HepG2 (cell line): ENCODE measurements at regions not wholly inside any gene's neighbourhood (a gene's known extent, or its start where the extent isn't known, plus 50 kb on each side); places are given as distances from the start of the nearest gene placed in this dataset.

Experiments used
- ATAC-seq: fragments of 200-7000 bp; cut with Tn5 transposase; 3 replicates; pipeline ENCODE4 v1.9.1; 2020; ENCODE audit warnings: mild to moderate bottlenecking, moderate library complexity
- BruUV-seq: library from RNA; stranded (reverse); fragments of 400-500 nt; replicated peaks from 2 replicates; lab custom pipeline; 2021; lab: Mats Ljungman, UMichigan
- CTCF ChIA-PET: fragments of 300-600 bp; formaldehyde crosslinking; extraction: SDS; loops from one replicate; lab custom pipeline; 2021; ENCODE audit warnings: low total read pairs, inconsistent platforms, low intra/inter-chr PET ratio; lab: Yijun Ruan, JAX
- POLR2A ChIA-PET: fragments of 350-600 bp; sonication (Branson Sonifier 250); formaldehyde crosslinking; loops from one replicate; lab custom pipeline; 2020; ENCODE audit warnings: antibody characterized with exemption, inconsistent platforms; lab: Yijun Ruan, JAX
- DNase-seq: peaks from one replicate; pipeline ENCODE4 v3.0.0-alpha.2; 2015; ENCODE audit warnings: low spot score
- FAIRE-seq: peaks from 3 replicates; lab custom pipeline; 2011; peaks lifted over from hg19 to GRCh38; lab: Jason Lieb, UNC
- H2AFZ ChIP-seq: one replicate; pipeline ENCODE4 v1.6.1; 2011; ENCODE audit warnings: low read length, inconsistent platforms
- H3K27ac ChIP-seq: fragments of 300-600 bp; 3 replicates; pipeline ENCODE4 v1.8.0; 2011; ENCODE audit warnings: mixed run types, mild to moderate bottlenecking, mixed read lengths, low read length, inconsistent platforms; ENCODE audit not compliant: insufficient read depth; ENCODE audit errors: extremely low read length
- H3K27me3 ChIP-seq, 2 experiments: fragments of 200-600 bp in 1 of 2; 2 replicates in 1 of 2; 3 replicates in 1 of 2; pipeline versions ENCODE4 v1.6.0 to v1.8.0; 2011; ENCODE audit warnings: low read length in 2 of 2, mild to moderate bottlenecking in 2 of 2, moderate library complexity in 2 of 2, inconsistent platforms in 1 of 2; ENCODE audit not compliant: insufficient read depth in 2 of 2, control insufficient read depth in 1 of 2
- H3K36me3 ChIP-seq, 2 experiments: fragments of 200-600 bp in 1 of 2; replicated peaks in 1 of 2; 2 replicates in 1 of 2; 3 replicates in 1 of 2; pipeline versions ENCODE4 v1.5.1 to v1.8.0; 2011; ENCODE audit warnings: low read length in 2 of 2, inconsistent platforms in 1 of 2; ENCODE audit not compliant: insufficient read depth in 2 of 2, control insufficient read depth in 1 of 2
- H3K4me1 ChIP-seq: 2 replicates; pipeline ENCODE4 v1.5.1; 2012; ENCODE audit warnings: low read length, inconsistent platforms; ENCODE audit not compliant: insufficient read depth
- H3K4me2 ChIP-seq: 2 replicates; pipeline ENCODE4 v1.6.0; 2011; ENCODE audit warnings: low read depth, low read length, inconsistent platforms
- H3K4me3 ChIP-seq, 3 experiments: fragments of 200-600 bp in 1 of 3; sonication (generic), shearing (Covaris generic) in 1 of 3; replicated peaks in 1 of 3; 2 replicates each; pipeline ENCODE4 v1.5.1; 2011 to 2016; ENCODE audit warnings: low read length in 3 of 3, inconsistent platforms in 2 of 3, low read depth in 2 of 3, mild to moderate bottlenecking in 2 of 3, control low read depth in 1 of 3, mixed read lengths in 1 of 3; ENCODE audit not compliant: insufficient read depth in 1 of 3
- H3K79me2 ChIP-seq: one replicate; pipeline ENCODE4 v1.6.1; 2011; ENCODE audit warnings: low read length, inconsistent platforms; ENCODE audit not compliant: insufficient read depth
- H3K9ac ChIP-seq: 2 replicates; pipeline ENCODE4 v1.6.0; 2011; ENCODE audit warnings: mild to moderate bottlenecking, low read depth, low read length, inconsistent platforms; ENCODE audit not compliant: insufficient read depth
- H3K9me3 ChIP-seq: 2 replicates; pipeline ENCODE4 v1.5.1; 2012; ENCODE audit warnings: mild to moderate bottlenecking, low read length
- H4K20me1 ChIP-seq: 2 replicates; pipeline ENCODE4 v1.6.0; 2011; ENCODE audit warnings: inconsistent platforms, mild to moderate bottlenecking, low read length, moderate library complexity; ENCODE audit not compliant: insufficient read depth
- CC2D1A ChIP-seq: sonication (generic); formaldehyde crosslinking; IDR thresholded peaks from 2 replicates; pipeline ENCODE4 v1.8.1; 2023; ENCODE audit warnings: mild to moderate bottlenecking, missing genetic modification reagents
- ESRRA ChIP-seq: sonication (generic); formaldehyde crosslinking; IDR thresholded peaks from 2 replicates; pipeline ENCODE4 v1.5.1; 2020; ENCODE audit warnings: mild to moderate bottlenecking, low read depth, missing genetic modification reagents
- HNRNPLL ChIP-seq: fragments of 200-400 bp; formaldehyde crosslinking; IDR thresholded peaks from 2 replicates; pipeline ENCODE4 v1.6.1; 2017; ENCODE audit warnings: mild to moderate bottlenecking, low read depth, low read length; ENCODE audit not compliant: poor library complexity, severe bottlenecking
- HOXA7 ChIP-seq: sonication (generic); formaldehyde crosslinking; IDR thresholded peaks from 2 replicates; pipeline ENCODE4 v1.8.1; 2022; ENCODE audit warnings: mild to moderate bottlenecking, missing genetic modification reagents, moderate library complexity
- PAX8 ChIP-seq: sonication (generic); formaldehyde crosslinking; IDR thresholded peaks from 2 replicates; pipeline ENCODE4 v1.8.0; 2022; ENCODE audit warnings: mild to moderate bottlenecking, missing genetic modification reagents, borderline replicate concordance
- ZNF251 ChIP-seq: sonication (generic); formaldehyde crosslinking; IDR thresholded peaks from 2 replicates; pipeline ENCODE4 v1.9.0; 2021; ENCODE audit warnings: mild to moderate bottlenecking, missing genetic modification reagents
- ZNF383 ChIP-seq: sonication (generic); formaldehyde crosslinking; IDR thresholded peaks from 2 replicates; pipeline ENCODE4 v1.4.0; 2020; ENCODE audit warnings: missing genetic modification reagents, mild to moderate bottlenecking, borderline replicate concordance
- ZNF546 ChIP-seq: sonication (generic); formaldehyde crosslinking; conservative IDR thresholded peaks from 2 replicates; pipeline ENCODE4 v1.8.1; 2023; ENCODE audit warnings: mild to moderate bottlenecking, missing genetic modification reagents
- ZNF570 ChIP-seq: sonication (generic); formaldehyde crosslinking; IDR thresholded peaks from 2 replicates; pipeline ENCODE4 v1.4.0; 2020; ENCODE audit warnings: mild to moderate bottlenecking, missing genetic modification reagents, borderline replicate concordance
- WGBS: methylation state at CpG from one replicate; pipeline ENCODE4 v1.1.6; 2017; ENCODE audit warnings: low lambda C conversion rate; 5-methylcytosine and 5-hydroxymethylcytosine counted together
- in situ Hi-C: cut with HindIII; loops from 2 replicates; pipeline ENCODE4 v1.10.0; 2017; ENCODE audit warnings: low pct_unique_long_range_greater_than_20kb; ENCODE audit not compliant: extremely low pct_ligation_motif_present
- intact Hi-C: fragments of 100-400 bp; cut with micrococcal nuclease; formaldehyde crosslinking; loops from one replicate; pipeline ENCODE4 v1.10.0; 2022; ENCODE audit not compliant: unreplicated experiment
- TF ChIP-seq, protein P1 (sequence below), 2 experiments: fragments of 450-650 bp in 1 of 2; sonication (generic) in 1 of 2; formaldehyde crosslinking in 1 of 2; IDR thresholded peaks; 2 replicates each; pipeline versions ENCODE4 v1.6.1 to v1.8.0; 2016 to 2022; ENCODE audit warnings: antibody characterized with exemption in 1 of 2, mild to moderate bottlenecking in 1 of 2, missing genetic modification reagents in 1 of 2

DNA sequence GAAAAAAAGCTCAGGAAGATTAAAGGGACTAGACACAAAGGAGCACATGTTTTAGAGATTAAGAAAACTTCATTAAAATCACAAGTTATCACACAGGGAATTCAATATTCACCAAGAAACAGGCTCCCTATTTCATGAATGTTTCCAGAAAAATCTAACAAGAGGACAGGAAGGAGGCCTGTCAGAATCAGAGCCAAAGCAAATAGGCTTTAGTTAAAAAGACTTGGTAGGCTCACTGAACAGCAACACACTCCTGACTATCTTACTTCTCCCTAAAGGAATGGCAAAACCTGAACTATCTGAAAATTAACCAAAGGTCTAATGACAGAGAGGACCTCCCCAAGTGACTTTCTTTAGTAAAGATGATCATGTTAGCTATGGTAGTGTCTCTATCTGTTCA, 188.3 kb upstream of the MEOX2 start:
- ATAC-seq, result no peak
- ChIA-PET CTCF (no interaction called here), POLR2A (no interaction called here)
- TF ChIP-seq HOXA7, result no peak
- no peak for DNase-seq
- Histone ChIP-seq H3K4me1 (no peaks in the 10 kb centered on the region), H3K4me3 (no peak overlapping the region), H3K27me3 (no peaks in the 10 kb centered on the region), H3K9me3 (0 out of 2 replicates have a peak, but pooled peaks cover 4% of the 10 kb centered on the region), H3K79me2 (no peaks in the 10 kb centered on the region), H3K36me3 (no peaks in the 10 kb centered on the region), H2AFZ (no peak overlapping the region), H3K27ac (no peak overlapping the region), H4K20me1 (no peaks in the 10 kb centered on the region), H3K4me2 (no peak overlapping the region), H3K9ac (no peak overlapping the region)
- intact Hi-C loops (no loop called here), in situ Hi-C loops (no loop called here)
- FAIRE-seq, result no peak
- no TSS peak for BruUV-seq

GRCh38 chr7:15870347-15870746, 183.9 kb upstream of the MEOX2 start:
- Histone ChIP-seq H3K27me3 (no peaks in the 10 kb centered on the region), H3K36me3 (no peaks in the 10 kb centered on the region), H2AFZ (no peak overlapping the region), H3K27ac (no peak overlapping the region), H3K4me1 (no peaks in the 10 kb centered on the region), H4K20me1 (no peaks in the 10 kb centered on the region), H3K9ac (no peak overlapping the region), H3K4me2 (no peak overlapping the region), H3K9me3 (0 out of 2 replicates have a peak, but pooled peaks cover 4% of the 10 kb centered on the region), H3K79me2 (no peaks in the 10 kb centered on the region), H3K4me3 (no peak overlapping the region)
- intact Hi-C loops, result no loop called here
- in situ Hi-C loops, result no loop called here
- ChIA-PET POLR2A (no interaction called here), CTCF (no interaction called here)
- FAIRE-seq (no peak), DNase-seq (no peak), ATAC-seq (no peak)
- no TSS peak for BruUV-seq
- WGBS, result 0% methylated on average over 1 of the region's 1 CpG
- no peak for TF ChIP-seq ZNF383 (CRISPR knock-in tag)
- TF ChIP-seq ESRRA (CRISPR knock-in tag), result no peak
- no peak for TF ChIP-seq CC2D1A
- no peak for TF ChIP-seq ZNF251 (CRISPR knock-in tag)
- no peak for TF ChIP-seq PAX8 (CRISPR knock-in tag)
- no peak for TF ChIP-seq ZNF546 (CRISPR knock-in tag)
- TF ChIP-seq, protein P1, sequence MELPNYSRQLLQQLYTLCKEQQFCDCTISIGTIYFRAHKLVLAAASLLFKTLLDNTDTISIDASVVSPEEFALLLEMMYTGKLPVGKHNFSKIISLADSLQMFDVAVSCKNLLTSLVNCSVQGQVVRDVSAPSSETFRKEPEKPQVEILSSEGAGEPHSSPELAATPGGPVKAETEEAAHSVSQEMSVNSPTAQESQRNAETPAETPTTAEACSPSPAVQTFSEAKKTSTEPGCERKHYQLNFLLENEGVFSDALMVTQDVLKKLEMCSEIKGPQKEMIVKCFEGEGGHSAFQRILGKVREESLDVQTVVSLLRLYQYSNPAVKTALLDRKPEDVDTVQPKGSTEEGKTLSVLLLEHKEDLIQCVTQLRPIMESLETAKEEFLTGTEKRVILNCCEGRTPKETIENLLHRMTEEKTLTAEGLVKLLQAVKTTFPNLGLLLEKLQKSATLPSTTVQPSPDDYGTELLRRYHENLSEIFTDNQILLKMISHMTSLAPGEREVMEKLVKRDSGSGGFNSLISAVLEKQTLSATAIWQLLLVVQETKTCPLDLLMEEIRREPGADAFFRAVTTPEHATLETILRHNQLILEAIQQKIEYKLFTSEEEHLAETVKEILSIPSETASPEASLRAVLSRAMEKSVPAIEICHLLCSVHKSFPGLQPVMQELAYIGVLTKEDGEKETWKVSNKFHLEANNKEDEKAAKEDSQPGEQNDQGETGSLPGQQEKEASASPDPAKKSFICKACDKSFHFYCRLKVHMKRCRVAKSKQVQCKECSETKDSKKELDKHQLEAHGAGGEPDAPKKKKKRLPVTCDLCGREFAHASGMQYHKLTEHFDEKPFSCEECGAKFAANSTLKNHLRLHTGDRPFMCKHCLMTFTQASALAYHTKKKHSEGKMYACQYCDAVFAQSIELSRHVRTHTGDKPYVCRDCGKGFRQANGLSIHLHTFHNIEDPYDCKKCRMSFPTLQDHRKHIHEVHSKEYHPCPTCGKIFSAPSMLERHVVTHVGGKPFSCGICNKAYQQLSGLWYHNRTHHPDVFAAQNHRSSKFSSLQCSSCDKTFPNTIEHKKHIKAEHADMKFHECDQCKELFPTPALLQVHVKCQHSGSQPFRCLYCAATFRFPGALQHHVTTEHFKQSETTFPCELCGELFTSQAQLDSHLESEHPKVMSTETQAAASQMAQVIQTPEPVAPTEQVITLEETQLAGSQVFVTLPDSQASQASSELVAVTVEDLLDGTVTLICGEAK (IDR thresholded peaks at IDR 0.05), result no peak
- TF ChIP-seq, protein P1 (CRISPR knock-in tag; IDR thresholded peaks at IDR 0.05), result no peak
- TF ChIP-seq ZNF570 (CRISPR knock-in tag), result no peak
- TF ChIP-seq HNRNPLL, result no peak
